ENCODE measurements at regions not wholly inside any gene's neighbourhood (a gene's known extent, or its start where the extent isn't known, plus 50 kb on each side); places are given as distances from the start of the nearest gene placed in this dataset.
A peak's percentile ranks its signal among the peaks of the same experiment; 100 is the strongest.

DNA sequence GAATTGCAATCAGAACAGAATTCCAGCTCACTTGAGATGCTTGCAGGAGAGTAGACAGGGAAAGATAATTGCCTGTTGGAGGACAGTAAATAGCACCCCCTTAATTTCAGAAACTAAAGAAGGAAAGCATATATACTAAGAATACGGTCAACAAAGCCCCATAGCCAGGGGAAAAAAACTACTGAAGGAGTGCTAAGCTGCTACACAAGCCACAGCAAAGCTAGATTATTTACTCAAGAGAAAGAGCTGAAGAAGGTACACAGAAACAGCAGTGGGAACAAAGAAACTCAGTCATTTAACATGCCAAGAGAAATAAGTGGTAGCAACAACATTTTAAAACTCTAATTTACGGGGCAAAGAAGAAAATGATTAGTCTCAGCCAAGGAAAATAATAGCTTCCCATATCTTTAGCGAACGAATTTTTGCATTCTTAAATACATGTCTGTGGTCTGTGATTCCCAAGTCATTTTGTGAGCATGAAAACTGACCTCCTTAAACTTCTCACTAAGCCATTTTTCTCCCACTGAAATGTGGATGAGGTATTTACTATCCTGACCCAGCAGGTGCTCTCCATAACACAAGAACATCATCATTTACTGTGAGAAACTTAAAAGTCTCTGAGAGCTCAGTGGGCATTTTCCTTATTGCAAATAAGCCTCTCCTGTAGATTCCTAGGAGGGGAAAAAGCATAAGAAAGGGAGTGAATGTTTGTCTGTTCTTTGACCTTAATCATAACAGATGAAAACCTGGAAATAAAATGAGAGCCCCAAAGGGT, 196.0 kb downstream of the PAX3 start:
- peaks cover 40% of the 10 kb centered on the region for H3K4me1 Mint-ChIP-seq
- H4K20me1 ChIP-seq (replicated peaks; ENCODE audit: insufficient read depth): no peaks in the 10 kb centered on the region
- TF ChIP-seq, protein P1, sequence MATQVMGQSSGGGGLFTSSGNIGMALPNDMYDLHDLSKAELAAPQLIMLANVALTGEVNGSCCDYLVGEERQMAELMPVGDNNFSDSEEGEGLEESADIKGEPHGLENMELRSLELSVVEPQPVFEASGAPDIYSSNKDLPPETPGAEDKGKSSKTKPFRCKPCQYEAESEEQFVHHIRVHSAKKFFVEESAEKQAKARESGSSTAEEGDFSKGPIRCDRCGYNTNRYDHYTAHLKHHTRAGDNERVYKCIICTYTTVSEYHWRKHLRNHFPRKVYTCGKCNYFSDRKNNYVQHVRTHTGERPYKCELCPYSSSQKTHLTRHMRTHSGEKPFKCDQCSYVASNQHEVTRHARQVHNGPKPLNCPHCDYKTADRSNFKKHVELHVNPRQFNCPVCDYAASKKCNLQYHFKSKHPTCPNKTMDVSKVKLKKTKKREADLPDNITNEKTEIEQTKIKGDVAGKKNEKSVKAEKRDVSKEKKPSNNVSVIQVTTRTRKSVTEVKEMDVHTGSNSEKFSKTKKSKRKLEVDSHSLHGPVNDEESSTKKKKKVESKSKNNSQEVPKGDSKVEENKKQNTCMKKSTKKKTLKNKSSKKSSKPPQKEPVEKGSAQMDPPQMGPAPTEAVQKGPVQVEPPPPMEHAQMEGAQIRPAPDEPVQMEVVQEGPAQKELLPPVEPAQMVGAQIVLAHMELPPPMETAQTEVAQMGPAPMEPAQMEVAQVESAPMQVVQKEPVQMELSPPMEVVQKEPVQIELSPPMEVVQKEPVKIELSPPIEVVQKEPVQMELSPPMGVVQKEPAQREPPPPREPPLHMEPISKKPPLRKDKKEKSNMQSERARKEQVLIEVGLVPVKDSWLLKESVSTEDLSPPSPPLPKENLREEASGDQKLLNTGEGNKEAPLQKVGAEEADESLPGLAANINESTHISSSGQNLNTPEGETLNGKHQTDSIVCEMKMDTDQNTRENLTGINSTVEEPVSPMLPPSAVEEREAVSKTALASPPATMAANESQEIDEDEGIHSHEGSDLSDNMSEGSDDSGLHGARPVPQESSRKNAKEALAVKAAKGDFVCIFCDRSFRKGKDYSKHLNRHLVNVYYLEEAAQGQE (IDR thresholded peaks at IDR 0.05; ENCODE audit: unreplicated experiment): no peak
- TF ChIP-seq ZNF331 (CRISPR knock-in tag; IDR thresholded peaks at IDR 0.05; ENCODE audit: low read depth) (no peak), STAT1 (IDR thresholded peaks at IDR 0.05; ENCODE audit: unreplicated experiment) (no peak), CREB1 (CRISPR knock-in tag; IDR thresholded peaks at IDR 0.05; ENCODE audit: low read depth) (no peak), EZH2 (IDR thresholded peaks at IDR 0.05; ENCODE audit: low read depth, unreplicated experiment) (no peak), POLR2AphosphoS5 (IDR thresholded peaks at IDR 0.05; ENCODE audit: low read depth) (no peak), ZNF114 (CRISPR knock-in tag; IDR thresholded peaks at IDR 0.05) (no peak)
- TF ChIP-seq, protein P2, sequence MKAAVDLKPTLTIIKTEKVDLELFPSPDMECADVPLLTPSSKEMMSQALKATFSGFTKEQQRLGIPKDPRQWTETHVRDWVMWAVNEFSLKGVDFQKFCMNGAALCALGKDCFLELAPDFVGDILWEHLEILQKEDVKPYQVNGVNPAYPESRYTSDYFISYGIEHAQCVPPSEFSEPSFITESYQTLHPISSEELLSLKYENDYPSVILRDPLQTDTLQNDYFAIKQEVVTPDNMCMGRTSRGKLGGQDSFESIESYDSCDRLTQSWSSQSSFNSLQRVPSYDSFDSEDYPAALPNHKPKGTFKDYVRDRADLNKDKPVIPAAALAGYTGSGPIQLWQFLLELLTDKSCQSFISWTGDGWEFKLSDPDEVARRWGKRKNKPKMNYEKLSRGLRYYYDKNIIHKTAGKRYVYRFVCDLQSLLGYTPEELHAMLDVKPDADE (IDR thresholded peaks at IDR 0.05): no peak
- TF ChIP-seq, protein P3, sequence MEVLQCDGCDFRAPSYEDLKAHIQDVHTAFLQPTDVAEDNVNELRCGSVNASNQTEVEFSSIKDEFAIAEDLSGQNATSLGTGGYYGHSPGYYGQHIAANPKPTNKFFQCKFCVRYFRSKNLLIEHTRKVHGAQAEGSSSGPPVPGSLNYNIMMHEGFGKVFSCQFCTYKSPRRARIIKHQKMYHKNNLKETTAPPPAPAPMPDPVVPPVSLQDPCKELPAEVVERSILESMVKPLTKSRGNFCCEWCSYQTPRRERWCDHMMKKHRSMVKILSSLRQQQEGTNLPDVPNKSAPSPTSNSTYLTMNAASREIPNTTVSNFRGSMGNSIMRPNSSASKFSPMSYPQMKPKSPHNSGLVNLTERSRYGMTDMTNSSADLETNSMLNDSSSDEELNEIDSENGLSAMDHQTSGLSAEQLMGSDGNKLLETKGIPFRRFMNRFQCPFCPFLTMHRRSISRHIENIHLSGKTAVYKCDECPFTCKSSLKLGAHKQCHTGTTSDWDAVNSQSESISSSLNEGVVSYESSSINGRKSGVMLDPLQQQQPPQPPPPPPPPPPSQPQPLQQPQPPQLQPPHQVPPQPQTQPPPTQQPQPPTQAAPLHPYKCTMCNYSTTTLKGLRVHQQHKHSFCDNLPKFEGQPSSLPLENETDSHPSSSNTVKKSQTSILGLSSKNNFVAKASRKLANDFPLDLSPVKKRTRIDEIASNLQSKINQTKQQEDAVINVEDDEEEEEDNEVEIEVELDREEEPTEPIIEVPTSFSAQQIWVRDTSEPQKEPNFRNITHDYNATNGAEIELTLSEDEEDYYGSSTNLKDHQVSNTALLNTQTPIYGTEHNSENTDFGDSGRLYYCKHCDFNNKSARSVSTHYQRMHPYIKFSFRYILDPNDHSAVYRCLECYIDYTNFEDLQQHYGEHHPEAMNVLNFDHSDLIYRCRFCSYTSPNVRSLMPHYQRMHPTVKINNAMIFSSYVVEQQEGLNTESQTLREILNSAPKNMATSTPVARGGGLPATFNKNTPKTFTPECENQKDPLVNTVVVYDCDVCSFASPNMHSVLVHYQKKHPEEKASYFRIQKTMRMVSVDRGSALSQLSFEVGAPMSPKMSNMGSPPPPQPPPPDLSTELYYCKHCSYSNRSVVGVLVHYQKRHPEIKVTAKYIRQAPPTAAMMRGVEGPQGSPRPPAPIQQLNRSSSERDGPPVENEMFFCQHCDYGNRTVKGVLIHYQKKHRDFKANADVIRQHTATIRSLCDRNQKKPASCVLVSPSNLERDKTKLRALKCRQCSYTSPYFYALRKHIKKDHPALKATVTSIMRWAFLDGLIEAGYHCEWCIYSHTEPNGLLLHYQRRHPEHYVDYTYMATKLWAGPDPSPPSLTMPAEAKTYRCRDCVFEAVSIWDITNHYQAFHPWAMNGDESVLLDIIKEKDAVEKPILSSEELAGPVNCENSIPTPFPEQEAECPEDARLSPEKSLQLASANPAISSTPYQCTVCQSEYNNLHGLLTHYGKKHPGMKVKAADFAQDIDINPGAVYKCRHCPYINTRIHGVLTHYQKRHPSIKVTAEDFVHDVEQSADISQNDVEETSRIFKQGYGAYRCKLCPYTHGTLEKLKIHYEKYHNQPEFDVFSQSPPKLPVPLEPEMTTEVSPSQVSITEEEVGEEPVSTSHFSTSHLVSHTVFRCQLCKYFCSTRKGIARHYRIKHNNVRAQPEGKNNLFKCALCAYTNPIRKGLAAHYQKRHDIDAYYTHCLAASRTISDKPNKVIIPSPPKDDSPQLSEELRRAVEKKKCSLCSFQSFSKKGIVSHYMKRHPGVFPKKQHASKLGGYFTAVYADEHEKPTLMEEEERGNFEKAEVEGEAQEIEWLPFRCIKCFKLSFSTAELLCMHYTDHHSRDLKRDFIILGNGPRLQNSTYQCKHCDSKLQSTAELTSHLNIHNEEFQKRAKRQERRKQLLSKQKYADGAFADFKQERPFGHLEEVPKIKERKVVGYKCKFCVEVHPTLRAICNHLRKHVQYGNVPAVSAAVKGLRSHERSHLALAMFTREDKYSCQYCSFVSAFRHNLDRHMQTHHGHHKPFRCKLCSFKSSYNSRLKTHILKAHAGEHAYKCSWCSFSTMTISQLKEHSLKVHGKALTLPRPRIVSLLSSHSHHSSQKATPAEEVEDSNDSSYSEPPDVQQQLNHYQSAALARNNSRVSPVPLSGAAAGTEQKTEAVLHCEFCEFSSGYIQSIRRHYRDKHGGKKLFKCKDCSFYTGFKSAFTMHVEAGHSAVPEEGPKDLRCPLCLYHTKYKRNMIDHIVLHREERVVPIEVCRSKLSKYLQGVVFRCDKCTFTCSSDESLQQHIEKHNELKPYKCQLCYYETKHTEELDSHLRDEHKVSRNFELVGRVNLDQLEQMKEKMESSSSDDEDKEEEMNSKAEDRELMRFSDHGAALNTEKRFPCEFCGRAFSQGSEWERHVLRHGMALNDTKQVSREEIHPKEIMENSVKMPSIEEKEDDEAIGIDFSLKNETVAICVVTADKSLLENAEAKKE (CRISPR knock-in tag; IDR thresholded peaks at IDR 0.05): no peak

More for the DNA sequence above, 196.0 kb downstream of the PAX3 start:
- H3F3A ChIP-seq (replicated peaks; ENCODE audit: low read depth): no peaks in the 10 kb centered on the region
- peak; percentile 42 for DNase-seq (ENCODE audit: low spot score)
- H3K9me2 ChIP-seq (ENCODE audit: insufficient read depth): no peaks in the 10 kb centered on the region
- no peaks in the 10 kb centered on the region for H3K79me2 ChIP-seq (replicated peaks; ENCODE audit: insufficient read depth)
- no peaks in the 10 kb centered on the region for H3K36me3 ChIP-seq (ENCODE audit: insufficient read depth)
- H3K9me3 Mint-ChIP-seq: no peaks in the 10 kb centered on the region
- no peak overlapping the region for H3K27ac ChIP-seq (ENCODE audit: low read depth)
- no peak overlapping the region for H3K4me3 ChIP-seq
- peaks cover 33% of the 10 kb centered on the region for H3K4me1 ChIP-seq (ENCODE audit: insufficient read depth)
- H3K27me3 ChIP-seq (ENCODE audit: insufficient read depth): no peaks in the 10 kb centered on the region
- no peaks in the 10 kb centered on the region for H3K27me3 Mint-ChIP-seq (ENCODE audit: insufficient read depth, low read depth, poor library complexity)
- peak overlapping the region; percentile 41 for H3K4me2 ChIP-seq
- H3K27ac Mint-ChIP-seq: peak overlapping the region; percentile 59
- H3K4me3 Mint-ChIP-seq: no peak overlapping the region
- H3K36me3 Mint-ChIP-seq (ENCODE audit: low read depth): no peaks in the 10 kb centered on the region
- peak; percentile 51; the same call in 2 of the 3 replicates for ATAC-seq
- no peak overlapping the region for H2AFZ ChIP-seq
